ENCODE measurements at regions not wholly inside any gene's neighbourhood (a gene's known extent, or its start where the extent isn't known, plus 50 kb on each side); places are given as distances from the start of the nearest gene placed in this dataset.

- Histone ChIP-seq H3K4me1 (no peaks in the 10 kb centered on the region), H3K9me3 (no peaks in the 10 kb centered on the region), H3K27ac (no peak overlapping the region), H3K27me3 (no peaks in the 10 kb centered on the region), H3K4me3 (no peak overlapping the region), H3K36me3 (no peaks in the 10 kb centered on the region)
- TF ChIP-seq, protein P1, sequence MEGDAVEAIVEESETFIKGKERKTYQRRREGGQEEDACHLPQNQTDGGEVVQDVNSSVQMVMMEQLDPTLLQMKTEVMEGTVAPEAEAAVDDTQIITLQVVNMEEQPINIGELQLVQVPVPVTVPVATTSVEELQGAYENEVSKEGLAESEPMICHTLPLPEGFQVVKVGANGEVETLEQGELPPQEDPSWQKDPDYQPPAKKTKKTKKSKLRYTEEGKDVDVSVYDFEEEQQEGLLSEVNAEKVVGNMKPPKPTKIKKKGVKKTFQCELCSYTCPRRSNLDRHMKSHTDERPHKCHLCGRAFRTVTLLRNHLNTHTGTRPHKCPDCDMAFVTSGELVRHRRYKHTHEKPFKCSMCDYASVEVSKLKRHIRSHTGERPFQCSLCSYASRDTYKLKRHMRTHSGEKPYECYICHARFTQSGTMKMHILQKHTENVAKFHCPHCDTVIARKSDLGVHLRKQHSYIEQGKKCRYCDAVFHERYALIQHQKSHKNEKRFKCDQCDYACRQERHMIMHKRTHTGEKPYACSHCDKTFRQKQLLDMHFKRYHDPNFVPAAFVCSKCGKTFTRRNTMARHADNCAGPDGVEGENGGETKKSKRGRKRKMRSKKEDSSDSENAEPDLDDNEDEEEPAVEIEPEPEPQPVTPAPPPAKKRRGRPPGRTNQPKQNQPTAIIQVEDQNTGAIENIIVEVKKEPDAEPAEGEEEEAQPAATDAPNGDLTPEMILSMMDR (IDR thresholded peaks at IDR 0.05), result no peak
- no peak for TF ChIP-seq POLR2A (IDR thresholded peaks at IDR 0.05)
- DNase-seq (ENCODE audit: low spot score in 2 of 2), result no peak
- 82 to 83% methylated on average over 5 of the region's 5 CpGs for WGBS, 2 donors
These were observed 83.1 kb upstream of the RASA1 start for GRCh38 chr5:87184605-87185004.

DNA sequence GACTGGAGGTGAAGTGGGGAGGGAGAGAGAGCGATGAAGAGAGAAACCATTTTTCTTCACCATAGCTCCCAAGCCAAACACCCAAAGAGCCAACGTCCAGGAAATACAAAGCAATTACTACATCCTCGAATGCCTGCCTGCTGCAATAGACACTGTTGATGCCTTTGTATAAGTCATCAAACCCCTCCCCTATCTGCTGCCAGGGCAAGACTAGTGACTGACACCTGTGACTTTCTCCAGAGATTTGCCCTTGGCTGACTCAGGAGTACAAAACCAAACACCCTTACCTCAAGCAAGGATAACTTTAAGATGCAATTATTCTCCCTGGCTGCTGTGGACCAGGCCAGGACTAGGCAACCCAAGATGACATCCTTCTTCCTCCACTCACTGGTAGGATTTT, 81.8 kb upstream of the RASA1 start:
- no peak for DNase-seq (ENCODE audit: low spot score in 2 of 2)
- Histone ChIP-seq H3K4me3 (no peak overlapping the region), H3K27me3 (no peaks in the 10 kb centered on the region), H3K36me3 (no peaks in the 10 kb centered on the region), H3K9me3 (no peaks in the 10 kb centered on the region), H3K4me1 (no peaks in the 10 kb centered on the region), H3K27ac (no peak overlapping the region)
- TF ChIP-seq POLR2A (IDR thresholded peaks at IDR 0.05), result no peak
- TF ChIP-seq, protein P1 (IDR thresholded peaks at IDR 0.05), result no peak
- TF ChIP-seq EP300 (IDR thresholded peaks at IDR 0.05), result no peak
- WGBS, 2 donors, result 48% methylated on average over 3 of the region's 3 CpGs

DNA sequence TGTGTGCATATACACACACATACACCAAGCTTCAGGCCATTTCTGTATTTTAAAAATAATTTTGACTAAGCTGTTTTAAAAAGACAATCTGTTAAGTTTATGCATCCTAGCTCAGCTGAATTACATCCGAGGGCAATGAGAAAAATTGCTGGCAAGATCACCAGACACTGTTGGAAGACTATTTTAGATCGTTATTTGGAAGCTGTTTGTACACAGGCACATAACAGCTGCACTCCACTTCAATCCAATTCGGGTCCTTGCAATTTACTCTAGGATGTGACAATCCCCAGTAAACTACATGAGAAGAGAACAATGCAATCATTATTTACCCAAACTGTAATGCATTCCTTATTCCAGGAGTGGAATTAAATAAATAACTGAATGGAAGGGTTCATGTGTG, 79.3 kb upstream of the RASA1 start:
- H3K36me3 ChIP-seq, result no peaks in the 10 kb centered on the region
- H3K27me3 ChIP-seq, result no peaks in the 10 kb centered on the region
- no peak overlapping the region for H3K27ac ChIP-seq
- no peak for DNase-seq (ENCODE audit: low spot score in 2 of 2)
- no peak for TF ChIP-seq EP300 (IDR thresholded peaks at IDR 0.05)
- TF ChIP-seq POLR2A (IDR thresholded peaks at IDR 0.05), result no peak
- TF ChIP-seq, protein P1 (IDR thresholded peaks at IDR 0.05), result no peak
- H3K9me3 ChIP-seq, result no peaks in the 10 kb centered on the region
- H3K4me1 ChIP-seq, result no peaks in the 10 kb centered on the region
- H3K4me3 ChIP-seq, result no peak overlapping the region
- 21 to 23% methylated on average over 3 of the region's 3 CpGs for WGBS, 2 donors

- no peaks in the 10 kb centered on the region for H3K36me3 ChIP-seq
- no peak for TF ChIP-seq POLR2A (IDR thresholded peaks at IDR 0.05)
- TF ChIP-seq, protein P1 (IDR thresholded peaks at IDR 0.05), result no peak
- TF ChIP-seq EP300 (IDR thresholded peaks at IDR 0.05), result no peak
- no peaks in the 10 kb centered on the region for H3K27me3 ChIP-seq
- DNase-seq (ENCODE audit: low spot score in 2 of 2), result no peak
- H3K4me3 ChIP-seq, result no peak overlapping the region
- H3K9me3 ChIP-seq, result no peaks in the 10 kb centered on the region
- peaks cover 0 to 2% (median 1%) of the 10 kb centered on the region in 4 donors for H3K4me1 ChIP-seq
- H3K27ac ChIP-seq, result no peak overlapping the region
These were observed 77.6 kb upstream of the RASA1 start for GRCh38 chr5:87190041-87190440.

DNA sequence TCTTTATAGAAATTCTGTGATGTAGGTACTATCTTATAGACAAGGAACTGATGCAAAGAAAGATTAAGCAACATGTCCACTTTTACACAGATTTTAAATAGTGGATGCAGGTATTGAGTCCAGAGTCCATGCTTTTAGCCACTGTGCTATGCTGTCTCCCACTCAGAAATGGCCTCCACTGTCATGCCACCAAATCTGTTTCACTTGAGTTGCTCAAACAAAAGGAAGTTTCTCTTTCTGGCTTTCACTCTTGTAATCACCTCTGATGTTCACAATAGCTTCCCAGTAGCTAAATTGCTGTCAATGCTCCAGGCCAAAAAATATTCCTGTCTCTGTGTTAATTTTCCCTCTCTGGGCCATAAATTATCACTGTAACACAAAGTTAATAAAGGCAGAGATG, 77.0 kb upstream of the RASA1 start:
- H3K27me3 ChIP-seq, result no peaks in the 10 kb centered on the region
- H3K27ac ChIP-seq, result no peak overlapping the region
- TF ChIP-seq EP300 (IDR thresholded peaks at IDR 0.05) (no peak), POLR2A (IDR thresholded peaks at IDR 0.05) (no peak)
- TF ChIP-seq, protein P1 (IDR thresholded peaks at IDR 0.05), result no peak
- no peak for DNase-seq (ENCODE audit: low spot score in 2 of 2)
- no peaks in the 10 kb centered on the region for H3K36me3 ChIP-seq
- H3K4me3 ChIP-seq, result no peak overlapping the region
- H3K9me3 ChIP-seq, result no peaks in the 10 kb centered on the region
- H3K4me1 ChIP-seq, result peaks cover 0 to 6% (median 3%) of the 10 kb centered on the region in 4 donors
